ENCODE measurements at regions not wholly inside any gene's neighbourhood (a gene's known extent, or its start where the extent isn't known, plus 50 kb on each side); places are given as distances from the start of the nearest gene placed in this dataset.
"Not testable (repeated sequence)": the region's sequence is repeated elsewhere in the genome, so short reads cannot be mapped to it uniquely, and the experiment has no call there.

GRCh38 chr18:5830902-5831301 is 64.4 kb downstream of the TMEM200C start:
- H3K9ac ChIP-seq (ENCODE audit: low read depth, low read length); H3K4me1 ChIP-seq (ENCODE audit: control insufficient read depth, insufficient read depth, low read length); H3K36me3 ChIP-seq (ENCODE audit: control insufficient read depth, insufficient read depth, low read length); H3K4me3 ChIP-seq (ENCODE audit: low read depth, low read length); H3K27me3 ChIP-seq (ENCODE audit: control insufficient read depth, insufficient read depth, low read length); H3K9me3 ChIP-seq (ENCODE audit: control insufficient read depth, insufficient read depth, low read length): not testable (repeated sequence)

- Histone ChIP-seq H3K4me1 (ENCODE audit: control insufficient read depth, insufficient read depth, low read length) (peaks cover 8% of the 10 kb centered on the region), H3K9ac (ENCODE audit: low read depth, low read length) (no peak overlapping the region), H3K4me3 (ENCODE audit: low read depth, low read length) (no peak overlapping the region), H3K9me3 (ENCODE audit: control insufficient read depth, insufficient read depth, low read length) (no peaks in the 10 kb centered on the region), H3K27me3 (ENCODE audit: control insufficient read depth, insufficient read depth, low read length) (no peaks in the 10 kb centered on the region), H3K36me3 (ENCODE audit: control insufficient read depth, insufficient read depth, low read length) (no peaks in the 10 kb centered on the region)
These were observed 66.4 kb downstream of the TMEM200C start for GRCh38 chr18:5828913-5829312.

- H3K4me3 ChIP-seq (ENCODE audit: low read depth, low read length), result no peak overlapping the region
- no peaks in the 10 kb centered on the region for H3K9me3 ChIP-seq (ENCODE audit: control insufficient read depth, insufficient read depth, low read length)
- H3K36me3 ChIP-seq (ENCODE audit: control insufficient read depth, insufficient read depth, low read length), result no peaks in the 10 kb centered on the region
- H3K4me1 ChIP-seq (ENCODE audit: control insufficient read depth, insufficient read depth, low read length), result peaks cover 8% of the 10 kb centered on the region
- H3K9ac ChIP-seq (ENCODE audit: low read depth, low read length), result no peak overlapping the region
- no peaks in the 10 kb centered on the region for H3K27me3 ChIP-seq (ENCODE audit: control insufficient read depth, insufficient read depth, low read length)
These were observed 69.7 kb downstream of the TMEM200C start for GRCh38 chr18:5825663-5826062.

GRCh38 chr18:5824370-5824984 is 70.8 kb downstream of the TMEM200C start:
- H3K27me3 ChIP-seq (ENCODE audit: control insufficient read depth, insufficient read depth, low read length), result no peaks in the 10 kb centered on the region
- H3K4me1 ChIP-seq (ENCODE audit: control insufficient read depth, insufficient read depth, low read length), result peaks cover 8% of the 10 kb centered on the region
- H3K9me3 ChIP-seq (ENCODE audit: control insufficient read depth, insufficient read depth, low read length), result no peaks in the 10 kb centered on the region
- no peak overlapping the region for H3K9ac ChIP-seq (ENCODE audit: low read depth, low read length)
- no peaks in the 10 kb centered on the region for H3K36me3 ChIP-seq (ENCODE audit: control insufficient read depth, insufficient read depth, low read length)
- H3K4me3 ChIP-seq (ENCODE audit: low read depth, low read length), result no peak overlapping the region

- no peaks in the 10 kb centered on the region for H3K9me3 ChIP-seq (ENCODE audit: control insufficient read depth, insufficient read depth, low read length)
- H3K4me3 ChIP-seq (ENCODE audit: low read depth, low read length), result no peak overlapping the region
- H3K4me1 ChIP-seq (ENCODE audit: control insufficient read depth, insufficient read depth, low read length), result no peaks in the 10 kb centered on the region
- no peaks in the 10 kb centered on the region for H3K27me3 ChIP-seq (ENCODE audit: control insufficient read depth, insufficient read depth, low read length)
- no peaks in the 10 kb centered on the region for H3K36me3 ChIP-seq (ENCODE audit: control insufficient read depth, insufficient read depth, low read length)
- no peak overlapping the region for H3K9ac ChIP-seq (ENCODE audit: low read depth, low read length)
These were observed 77.5 kb downstream of the TMEM200C start for GRCh38 chr18:5817816-5818215.

GRCh38 chr18:5806860-5807259 is 88.5 kb downstream of the TMEM200C start:
- no peaks in the 10 kb centered on the region for H3K4me1 ChIP-seq (ENCODE audit: control insufficient read depth, insufficient read depth, low read length)
- no peaks in the 10 kb centered on the region for H3K27me3 ChIP-seq (ENCODE audit: control insufficient read depth, insufficient read depth, low read length)
- no peaks in the 10 kb centered on the region for H3K36me3 ChIP-seq (ENCODE audit: control insufficient read depth, insufficient read depth, low read length)
- no peak overlapping the region for H3K4me3 ChIP-seq (ENCODE audit: low read depth, low read length)
- H3K9ac ChIP-seq (ENCODE audit: low read depth, low read length), result no peak overlapping the region
- peaks cover 10% of the 10 kb centered on the region for H3K9me3 ChIP-seq (ENCODE audit: control insufficient read depth, insufficient read depth, low read length)

GRCh38 chr18:5787936-5788335 is 107.4 kb downstream of the TMEM200C start:
- no peak overlapping the region for H3K4me3 ChIP-seq (ENCODE audit: low read depth, low read length)
- H3K9me3 ChIP-seq (ENCODE audit: control insufficient read depth, insufficient read depth, low read length), result no peaks in the 10 kb centered on the region
- no peaks in the 10 kb centered on the region for H3K36me3 ChIP-seq (ENCODE audit: control insufficient read depth, insufficient read depth, low read length)
- no peaks in the 10 kb centered on the region for H3K27me3 ChIP-seq (ENCODE audit: control insufficient read depth, insufficient read depth, low read length)
- H3K4me1 ChIP-seq (ENCODE audit: control insufficient read depth, insufficient read depth, low read length), result no peaks in the 10 kb centered on the region
- H3K9ac ChIP-seq (ENCODE audit: low read depth, low read length), result no peak overlapping the region

- Histone ChIP-seq H3K9ac (ENCODE audit: low read depth, low read length) (no peak overlapping the region), H3K27me3 (ENCODE audit: control insufficient read depth, insufficient read depth, low read length) (no peaks in the 10 kb centered on the region), H3K4me1 (ENCODE audit: control insufficient read depth, insufficient read depth, low read length) (no peaks in the 10 kb centered on the region), H3K9me3 (ENCODE audit: control insufficient read depth, insufficient read depth, low read length) (no peaks in the 10 kb centered on the region), H3K4me3 (ENCODE audit: low read depth, low read length) (no peak overlapping the region), H3K36me3 (ENCODE audit: control insufficient read depth, insufficient read depth, low read length) (no peaks in the 10 kb centered on the region)
These were observed 115.4 kb downstream of the TMEM200C start for GRCh38 chr18:5779922-5780321.

- peak overlapping the region; percentile 12 for H3K9ac ChIP-seq (ENCODE audit: low read depth, low read length)
- no peaks in the 10 kb centered on the region for H3K36me3 ChIP-seq (ENCODE audit: control insufficient read depth, insufficient read depth, low read length)
- H3K4me3 ChIP-seq (ENCODE audit: low read depth, low read length), result no peak overlapping the region
- H3K27me3 ChIP-seq (ENCODE audit: control insufficient read depth, insufficient read depth, low read length), result no peaks in the 10 kb centered on the region
- peaks cover 6% of the 10 kb centered on the region for H3K4me1 ChIP-seq (ENCODE audit: control insufficient read depth, insufficient read depth, low read length)
- H3K9me3 ChIP-seq (ENCODE audit: control insufficient read depth, insufficient read depth, low read length), result no peaks in the 10 kb centered on the region
These were observed 122.8 kb downstream of the TMEM200C start for GRCh38 chr18:5772306-5773105.

- H3K9ac ChIP-seq (ENCODE audit: low read depth, low read length), result no peak overlapping the region
These were observed 124.0 kb downstream of the TMEM200C start for GRCh38 chr18:5771343-5771742.

GRCh38 chr18:5770176-5770575 is 125.1 kb downstream of the TMEM200C start:
- H3K4me3 ChIP-seq (ENCODE audit: low read depth, low read length), result no peak overlapping the region
- H3K9me3 ChIP-seq (ENCODE audit: control insufficient read depth, insufficient read depth, low read length), result no peaks in the 10 kb centered on the region
- no peaks in the 10 kb centered on the region for H3K27me3 ChIP-seq (ENCODE audit: control insufficient read depth, insufficient read depth, low read length)
- H3K9ac ChIP-seq (ENCODE audit: low read depth, low read length), result no peak overlapping the region
- H3K4me1 ChIP-seq (ENCODE audit: control insufficient read depth, insufficient read depth, low read length), result peaks cover 6% of the 10 kb centered on the region
- no peaks in the 10 kb centered on the region for H3K36me3 ChIP-seq (ENCODE audit: control insufficient read depth, insufficient read depth, low read length)

More at GRCh38 chr18:5771343-5771742, 124.0 kb downstream of the TMEM200C start:
- peaks cover 6% of the 10 kb centered on the region for H3K4me1 ChIP-seq (ENCODE audit: control insufficient read depth, insufficient read depth, low read length)
- H3K9me3 ChIP-seq (ENCODE audit: control insufficient read depth, insufficient read depth, low read length), result no peaks in the 10 kb centered on the region
- no peak overlapping the region for H3K4me3 ChIP-seq (ENCODE audit: low read depth, low read length)
- H3K36me3 ChIP-seq (ENCODE audit: control insufficient read depth, insufficient read depth, low read length), result no peaks in the 10 kb centered on the region
- no peaks in the 10 kb centered on the region for H3K27me3 ChIP-seq (ENCODE audit: control insufficient read depth, insufficient read depth, low read length)

- Histone ChIP-seq H3K4me3 (ENCODE audit: low read depth, low read length) (no peak overlapping the region), H3K9me3 (ENCODE audit: control insufficient read depth, insufficient read depth, low read length) (no peaks in the 10 kb centered on the region), H3K4me1 (ENCODE audit: control insufficient read depth, insufficient read depth, low read length) (peaks cover 6% of the 10 kb centered on the region), H3K36me3 (ENCODE audit: control insufficient read depth, insufficient read depth, low read length) (no peaks in the 10 kb centered on the region), H3K27me3 (ENCODE audit: control insufficient read depth, insufficient read depth, low read length) (no peaks in the 10 kb centered on the region), H3K9ac (ENCODE audit: low read depth, low read length) (no peak overlapping the region)
These were observed 126.9 kb downstream of the TMEM200C start for GRCh38 chr18:5768454-5768853.
